C4-2B (cell line): ENCODE measurements at regions not wholly inside any gene's neighbourhood (a gene's known extent, or its start where the extent isn't known, plus 50 kb on each side); places are given as distances from the start of the nearest gene placed in this dataset.

Source experiments
- ZFX ChIP-seq: fragments of 450-650 bp; IDR thresholded peaks from 2 replicates; pipeline ENCODE4 v1.6.1; 2017
- TF ChIP-seq, protein P1 (sequence below): fragments of 450-650 bp; conservative IDR thresholded peaks from 2 replicates; pipeline ENCODE4 v1.5.1; 2017; ENCODE audit warnings: mild to moderate bottlenecking

GRCh38 chr11:128158860-128159259, 428.5 kb downstream of the ETS1 start:
- TF ChIP-seq, protein P1, sequence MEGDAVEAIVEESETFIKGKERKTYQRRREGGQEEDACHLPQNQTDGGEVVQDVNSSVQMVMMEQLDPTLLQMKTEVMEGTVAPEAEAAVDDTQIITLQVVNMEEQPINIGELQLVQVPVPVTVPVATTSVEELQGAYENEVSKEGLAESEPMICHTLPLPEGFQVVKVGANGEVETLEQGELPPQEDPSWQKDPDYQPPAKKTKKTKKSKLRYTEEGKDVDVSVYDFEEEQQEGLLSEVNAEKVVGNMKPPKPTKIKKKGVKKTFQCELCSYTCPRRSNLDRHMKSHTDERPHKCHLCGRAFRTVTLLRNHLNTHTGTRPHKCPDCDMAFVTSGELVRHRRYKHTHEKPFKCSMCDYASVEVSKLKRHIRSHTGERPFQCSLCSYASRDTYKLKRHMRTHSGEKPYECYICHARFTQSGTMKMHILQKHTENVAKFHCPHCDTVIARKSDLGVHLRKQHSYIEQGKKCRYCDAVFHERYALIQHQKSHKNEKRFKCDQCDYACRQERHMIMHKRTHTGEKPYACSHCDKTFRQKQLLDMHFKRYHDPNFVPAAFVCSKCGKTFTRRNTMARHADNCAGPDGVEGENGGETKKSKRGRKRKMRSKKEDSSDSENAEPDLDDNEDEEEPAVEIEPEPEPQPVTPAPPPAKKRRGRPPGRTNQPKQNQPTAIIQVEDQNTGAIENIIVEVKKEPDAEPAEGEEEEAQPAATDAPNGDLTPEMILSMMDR = no peak
- TF ChIP-seq ZFX = no peak
